GM13977 (cell line): ENCODE measurements at regions not wholly inside any gene's neighbourhood (a gene's known extent, or its start where the extent isn't known, plus 50 kb on each side); places are given as distances from the start of the nearest gene placed in this dataset.

Experiments used
- DNase-seq: peaks from one replicate; pipeline ENCODE4 v3.0.0; 2012; ENCODE audit warnings: low spot score
- CTCF ChIP-seq: IDR thresholded peaks from 2 replicates; pipeline ENCODE4 v1.5.1; 2012; ENCODE audit warnings: mild to moderate bottlenecking, control low read depth; ENCODE audit not compliant: insufficient read depth; ENCODE audit errors: extremely low read depth, missing control alignments
- in situ Hi-C: fragments of 300-500 bp; cut with MboI; formaldehyde crosslinking; loops from one replicate; pipeline ENCODE4 v1.12.0; 2022; ENCODE audit warnings: low sequenced_read_pairs, low pct_unique_long_range_greater_than_20kb, mixed read lengths, inconsistent platforms; ENCODE audit not compliant: unreplicated experiment

GRCh38 chr6:6841571-6841970 is 253.1 kb downstream of the LY86 start:
- in situ Hi-C loops = no loop called here
- no peak for TF ChIP-seq CTCF
- DNase-seq = no peak

GRCh38 chr6:6842291-6842690 is 253.8 kb downstream of the LY86 start:
- DNase-seq = no peak
- in situ Hi-C loops = no loop called here
- no peak for TF ChIP-seq CTCF

- TF ChIP-seq CTCF = no peak
- in situ Hi-C loops = no loop called here
- DNase-seq = no peak
These were observed 254.6 kb downstream of the LY86 start for GRCh38 chr6:6843057-6843627.

GRCh38 chr6:6843777-6844176 is 255.3 kb downstream of the LY86 start:
- TF ChIP-seq CTCF = no peak
- DNase-seq = no peak
- in situ Hi-C loops = no loop called here

GRCh38 chr6:6844530-6844929 is 256.0 kb downstream of the LY86 start:
- in situ Hi-C loops = no loop called here
- DNase-seq = no peak
- no peak for TF ChIP-seq CTCF

GRCh38 chr6:6845603-6846002 is 257.1 kb downstream of the LY86 start:
- no peak for TF ChIP-seq CTCF
- no peak for DNase-seq
- in situ Hi-C loops = no loop called here

- TF ChIP-seq CTCF = no peak
- in situ Hi-C loops = no loop called here
- no peak for DNase-seq
These were observed 259.1 kb downstream of the LY86 start for GRCh38 chr6:6847591-6847990.
